SK-N-SH (cell line): ENCODE measurements at regions not wholly inside any gene's neighbourhood (a gene's known extent, or its start where the extent isn't known, plus 50 kb on each side); places are given as distances from the start of the nearest gene placed in this dataset.

Source experiments
- CTCF ChIA-PET: fragments of 300-600, 350-600 bp; formaldehyde crosslinking; extraction: SDS; loops from one replicate; lab custom pipeline; 2021; lab: Yijun Ruan, JAX
- POLR2A ChIA-PET: fragments of 350-600 bp; sonication (Branson Sonifier 250); formaldehyde crosslinking; extraction: SDS; loops from one replicate; lab custom pipeline; 2020; ENCODE audit warnings: antibody characterized with exemption, inconsistent platforms; lab: Yijun Ruan, JAX
- DNase-seq: peaks from one replicate; pipeline ENCODE4 v3.0.0; 2012
- H2AFZ ChIP-seq: fragments of 200-600 bp; sonication (generic); 2 replicates; pipeline ENCODE4 v1.8.1; 2016; ENCODE audit warnings: antibody characterized with exemption, mild to moderate bottlenecking, low read depth
- H3F3A ChIP-seq: fragments of 200-600 bp; sonication (generic); replicated peaks from 2 replicates; pipeline ENCODE3; 2016; ENCODE audit warnings: antibody characterized with exemption, mild to moderate bottlenecking; ENCODE audit not compliant: insufficient read depth
- H3K27ac ChIP-seq, 2 experiments: fragments of 200-500 bp in 1 of 2; fragments of 200-600 bp in 1 of 2; sonication (Bioruptor generic) in 1 of 2; sonication (generic), shearing (Covaris generic) in 1 of 2; 2 replicates each; pipeline versions ENCODE4 v1.5.1 to v1.6.1; 2014 to 2016; ENCODE audit warnings: low read depth in 2 of 2, inconsistent platforms in 1 of 2, low read length in 1 of 2, mild to moderate bottlenecking in 1 of 2, mixed read lengths in 1 of 2
- H3K27me3 ChIP-seq: fragments of 200-600 bp; sonication (generic), shearing (Covaris generic); 2 replicates; pipeline ENCODE4 v1.6.1; 2016; ENCODE audit warnings: mixed run types; ENCODE audit not compliant: insufficient read depth
- H3K36me3 ChIP-seq, 2 experiments: fragments of 200-500 bp in 1 of 2; fragments of 200-600 bp in 1 of 2; sonication (Bioruptor generic) in 1 of 2; sonication (generic) in 1 of 2; replicated peaks in 1 of 2; 2 replicates each; pipeline versions ENCODE3 to v1.5.1; 2014 to 2016; ENCODE audit warnings: low read length in 1 of 2, mild to moderate bottlenecking in 1 of 2; ENCODE audit not compliant: insufficient read depth in 2 of 2, control insufficient read depth in 1 of 2
- H3K4me1 ChIP-seq, 2 experiments: fragments of 200-500 bp in 1 of 2; fragments of 200-600 bp in 1 of 2; sonication (Bioruptor generic) in 1 of 2; sonication (generic), shearing (Covaris generic) in 1 of 2; 2 replicates each; pipeline versions ENCODE4 v1.5.1 to v1.6.1; 2014 to 2016; ENCODE audit warnings: low read depth in 1 of 2, low read length in 1 of 2, mixed run types in 1 of 2; ENCODE audit not compliant: insufficient read depth in 2 of 2, control insufficient read depth in 1 of 2
- H3K4me2 ChIP-seq: fragments of 200-600 bp; sonication (generic), shearing (Covaris generic); 2 replicates; pipeline ENCODE4 v1.6.1; 2017; ENCODE audit warnings: mixed run types
- H3K4me3 ChIP-seq, 2 experiments: fragments of 200-500 bp in 1 of 2; fragments of 200-600 bp in 1 of 2; sonication (Bioruptor generic) in 1 of 2; sonication (generic), shearing (Covaris generic) in 1 of 2; 2 replicates each; pipeline versions ENCODE4 v1.5.1 to v1.8.1; 2014 to 2016; ENCODE audit warnings: low read depth in 2 of 2, inconsistent platforms in 1 of 2, low read length in 1 of 2, mild to moderate bottlenecking in 1 of 2, mixed read lengths in 1 of 2, moderate library complexity in 1 of 2
- H3K79me2 ChIP-seq: fragments of 200-600 bp; sonication (generic); 2 replicates; pipeline ENCODE4 v1.8.1; 2017; ENCODE audit warnings: mild to moderate bottlenecking; ENCODE audit not compliant: insufficient read depth
- H3K9ac ChIP-seq: fragments of 200-600 bp; sonication (generic); 2 replicates; pipeline ENCODE4 v1.6.1; 2017; ENCODE audit warnings: mixed run types
- H3K9me2 ChIP-seq: fragments of 200-600 bp; sonication (generic); 2 replicates; pipeline ENCODE4 v1.6.1; 2017; ENCODE audit warnings: mixed run types
- H3K9me3 ChIP-seq: fragments of 200-600 bp; sonication (generic); 2 replicates; pipeline ENCODE4 v1.6.1; 2017; ENCODE audit warnings: mixed run types, mild to moderate bottlenecking, moderate library complexity
- H4K20me1 ChIP-seq: fragments of 200-600 bp; sonication (generic); 2 replicates; pipeline ENCODE4 v1.6.1; 2017; ENCODE audit warnings: mild to moderate bottlenecking, mixed run types; ENCODE audit not compliant: insufficient read depth
- EP300 ChIP-seq, 2 experiments: IDR thresholded peaks; 2 replicates each; pipeline versions ENCODE4 v1.4.0 to v1.6.1; 2012; ENCODE audit warnings: borderline replicate concordance in 1 of 2, low read depth in 1 of 2, low read length in 1 of 2
- EZH2phosphoT487 ChIP-seq: fragments of 200-600 bp; sonication (generic); IDR thresholded peaks from 2 replicates; pipeline ENCODE4 v1.6.1; 2017; ENCODE audit warnings: low read depth, mixed run types, mild to moderate bottlenecking, antibody characterized with exemption, moderate library complexity, borderline replicate concordance
- FOSL2 ChIP-seq: IDR thresholded peaks from 2 replicates; pipeline ENCODE4 v1.4.0; 2012; ENCODE audit warnings: low read depth, mild to moderate bottlenecking, moderate library complexity, borderline replicate concordance
- FOXJ3 ChIP-seq: sonication (generic); formaldehyde crosslinking; IDR thresholded peaks from 2 replicates; pipeline ENCODE4 v1.5.1; 2020; ENCODE audit warnings: mild to moderate bottlenecking, missing genetic modification reagents
- FOXM1 ChIP-seq: IDR thresholded peaks from 2 replicates; pipeline ENCODE4 v1.4.0; 2012; ENCODE audit warnings: low read depth, mild to moderate bottlenecking
- GABPA ChIP-seq: IDR thresholded peaks from 2 replicates; pipeline ENCODE4 v1.4.0; 2012; ENCODE audit warnings: low read depth, mild to moderate bottlenecking
- GATA2 ChIP-seq: sonication (generic); formaldehyde crosslinking; IDR thresholded peaks from 2 replicates; pipeline ENCODE4 v1.5.0; 2020; ENCODE audit warnings: mild to moderate bottlenecking, missing genetic modification reagents
- MXI1 ChIP-seq: IDR thresholded peaks from 2 replicates; pipeline ENCODE4 v1.6.1; 2012; ENCODE audit warnings: mild to moderate bottlenecking, low read depth, low read length, improper control_type of control experiment
- NRF1 ChIP-seq: IDR thresholded peaks from 2 replicates; pipeline ENCODE4 v1.6.1; 2012; ENCODE audit warnings: low read depth, mild to moderate bottlenecking, low read length
- POLR2AphosphoS5 ChIP-seq: IDR thresholded peaks from 2 replicates; pipeline ENCODE4 v1.6.1; 2012; ENCODE audit warnings: low read depth, low read length
- RCOR1 ChIP-seq: fragments of 150-350 bp; IDR thresholded peaks from 2 replicates; pipeline ENCODE4 v1.6.1; 2017; ENCODE audit warnings: antibody characterized with exemption, low read length
- RXRA ChIP-seq: IDR thresholded peaks from 2 replicates; pipeline ENCODE4 v1.4.0; 2012; ENCODE audit warnings: low read depth, mild to moderate bottlenecking, borderline replicate concordance
- TCF12 ChIP-seq: IDR thresholded peaks from 2 replicates; pipeline ENCODE4 v1.4.0; 2012
- TEAD4 ChIP-seq: IDR thresholded peaks from 2 replicates; pipeline ENCODE4 v1.4.0; 2012; ENCODE audit warnings: mild to moderate bottlenecking, borderline replicate concordance; ENCODE audit not compliant: insufficient read depth
- YY1 ChIP-seq: IDR thresholded peaks from 2 replicates; pipeline ENCODE4 v1.4.0; 2012; ENCODE audit warnings: low read depth, mild to moderate bottlenecking
- WGBS: methylation state at CpG from one replicate; pipeline ENCODE4 v1.1.6; 2017; ENCODE audit warnings: low lambda C conversion rate; 5-methylcytosine and 5-hydroxymethylcytosine counted together
- TF ChIP-seq, protein P1 (sequence below): fragments of 200-600 bp; sonication (generic); IDR thresholded peaks from 2 replicates; pipeline ENCODE4 v1.6.1; 2017; ENCODE audit warnings: antibody characterized with exemption, mild to moderate bottlenecking, moderate library complexity
- TF ChIP-seq, protein P2 (sequence below): IDR thresholded peaks from 2 replicates; pipeline ENCODE4; 2012
- TF ChIP-seq, protein P3 (sequence below): IDR thresholded peaks from 2 replicates; pipeline ENCODE4 v1.4.0; 2012; ENCODE audit warnings: low read depth
- TF ChIP-seq, protein P4 (sequence below): IDR thresholded peaks from 2 replicates; pipeline ENCODE4 v1.4.0; 2012; ENCODE audit warnings: low read depth, borderline replicate concordance
- TF ChIP-seq, protein P5 (sequence below): fragments of 150-350 bp; IDR thresholded peaks from 2 replicates; pipeline ENCODE4 v1.6.1; 2017; ENCODE audit warnings: antibody characterized with exemption, low read length, low read depth, borderline replicate concordance

DNA sequence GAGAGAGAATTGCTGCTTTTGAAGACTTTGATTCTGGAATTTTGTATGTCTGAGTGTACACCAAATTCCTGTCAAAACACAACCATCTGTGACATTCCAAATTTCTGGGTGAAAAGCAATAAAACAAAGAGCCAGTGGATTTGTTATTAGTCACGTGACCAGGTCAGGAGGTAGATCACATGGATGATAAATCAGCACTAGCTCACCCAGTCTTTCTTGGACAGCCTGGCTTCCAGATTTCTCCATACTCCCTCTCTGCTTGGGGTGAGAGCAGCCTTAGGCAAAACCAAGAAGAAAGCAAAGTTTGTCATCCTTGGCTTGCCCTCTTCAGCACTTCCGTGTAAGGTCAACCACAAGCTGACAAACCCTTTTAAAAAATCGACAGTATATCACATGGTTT lies 194.2 kb downstream of the CLCN4 start:
- Histone ChIP-seq H3K9me3 (no peaks in the 10 kb centered on the region), H3K4me2 (no peak overlapping the region), H2AFZ (no peak overlapping the region), H3K36me3 (no peaks in the 10 kb centered on the region), H3K9ac (no peak overlapping the region), H3K27me3 (no peaks in the 10 kb centered on the region), H3K9me2 (no peaks in the 10 kb centered on the region), H3K4me3 (no peak overlapping the region), H3F3A (no peaks in the 10 kb centered on the region), H4K20me1 (no peaks in the 10 kb centered on the region)
- DNase-seq: no peak
- CTCF ChIA-PET: no interaction called here
- POLR2A ChIA-PET: no interaction called here
- WGBS: 54% methylated on average over 3 of the region's 3 CpGs
- TF ChIP-seq MXI1: no peak
- no peak for TF ChIP-seq NRF1
- TF ChIP-seq FOXM1: no peak
- TF ChIP-seq GATA2 (CRISPR knock-in tag): no peak
- TF ChIP-seq EZH2phosphoT487: no peak
- TF ChIP-seq, protein P1, sequence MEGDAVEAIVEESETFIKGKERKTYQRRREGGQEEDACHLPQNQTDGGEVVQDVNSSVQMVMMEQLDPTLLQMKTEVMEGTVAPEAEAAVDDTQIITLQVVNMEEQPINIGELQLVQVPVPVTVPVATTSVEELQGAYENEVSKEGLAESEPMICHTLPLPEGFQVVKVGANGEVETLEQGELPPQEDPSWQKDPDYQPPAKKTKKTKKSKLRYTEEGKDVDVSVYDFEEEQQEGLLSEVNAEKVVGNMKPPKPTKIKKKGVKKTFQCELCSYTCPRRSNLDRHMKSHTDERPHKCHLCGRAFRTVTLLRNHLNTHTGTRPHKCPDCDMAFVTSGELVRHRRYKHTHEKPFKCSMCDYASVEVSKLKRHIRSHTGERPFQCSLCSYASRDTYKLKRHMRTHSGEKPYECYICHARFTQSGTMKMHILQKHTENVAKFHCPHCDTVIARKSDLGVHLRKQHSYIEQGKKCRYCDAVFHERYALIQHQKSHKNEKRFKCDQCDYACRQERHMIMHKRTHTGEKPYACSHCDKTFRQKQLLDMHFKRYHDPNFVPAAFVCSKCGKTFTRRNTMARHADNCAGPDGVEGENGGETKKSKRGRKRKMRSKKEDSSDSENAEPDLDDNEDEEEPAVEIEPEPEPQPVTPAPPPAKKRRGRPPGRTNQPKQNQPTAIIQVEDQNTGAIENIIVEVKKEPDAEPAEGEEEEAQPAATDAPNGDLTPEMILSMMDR: no peak
- TF ChIP-seq YY1: no peak
- TF ChIP-seq RXRA: no peak
- TF ChIP-seq FOSL2: no peak
- TF ChIP-seq GABPA: no peak
- TF ChIP-seq, protein P2, sequence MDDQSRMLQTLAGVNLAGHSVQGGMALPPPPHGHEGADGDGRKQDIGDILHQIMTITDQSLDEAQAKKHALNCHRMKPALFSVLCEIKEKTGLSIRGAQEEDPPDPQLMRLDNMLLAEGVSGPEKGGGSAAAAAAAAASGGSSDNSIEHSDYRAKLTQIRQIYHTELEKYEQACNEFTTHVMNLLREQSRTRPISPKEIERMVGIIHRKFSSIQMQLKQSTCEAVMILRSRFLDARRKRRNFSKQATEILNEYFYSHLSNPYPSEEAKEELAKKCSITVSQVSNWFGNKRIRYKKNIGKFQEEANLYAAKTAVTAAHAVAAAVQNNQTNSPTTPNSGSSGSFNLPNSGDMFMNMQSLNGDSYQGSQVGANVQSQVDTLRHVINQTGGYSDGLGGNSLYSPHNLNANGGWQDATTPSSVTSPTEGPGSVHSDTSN: no peak
- TF ChIP-seq, protein P3, sequence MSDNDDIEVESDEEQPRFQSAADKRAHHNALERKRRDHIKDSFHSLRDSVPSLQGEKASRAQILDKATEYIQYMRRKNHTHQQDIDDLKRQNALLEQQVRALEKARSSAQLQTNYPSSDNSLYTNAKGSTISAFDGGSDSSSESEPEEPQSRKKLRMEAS: no peak
- TF ChIP-seq POLR2AphosphoS5: no peak
- TF ChIP-seq FOXJ3 (CRISPR knock-in tag): no peak
- no peak for TF ChIP-seq TCF12
- TF ChIP-seq RCOR1: no peak
- TF ChIP-seq TEAD4: no peak
- TF ChIP-seq, protein P4, sequence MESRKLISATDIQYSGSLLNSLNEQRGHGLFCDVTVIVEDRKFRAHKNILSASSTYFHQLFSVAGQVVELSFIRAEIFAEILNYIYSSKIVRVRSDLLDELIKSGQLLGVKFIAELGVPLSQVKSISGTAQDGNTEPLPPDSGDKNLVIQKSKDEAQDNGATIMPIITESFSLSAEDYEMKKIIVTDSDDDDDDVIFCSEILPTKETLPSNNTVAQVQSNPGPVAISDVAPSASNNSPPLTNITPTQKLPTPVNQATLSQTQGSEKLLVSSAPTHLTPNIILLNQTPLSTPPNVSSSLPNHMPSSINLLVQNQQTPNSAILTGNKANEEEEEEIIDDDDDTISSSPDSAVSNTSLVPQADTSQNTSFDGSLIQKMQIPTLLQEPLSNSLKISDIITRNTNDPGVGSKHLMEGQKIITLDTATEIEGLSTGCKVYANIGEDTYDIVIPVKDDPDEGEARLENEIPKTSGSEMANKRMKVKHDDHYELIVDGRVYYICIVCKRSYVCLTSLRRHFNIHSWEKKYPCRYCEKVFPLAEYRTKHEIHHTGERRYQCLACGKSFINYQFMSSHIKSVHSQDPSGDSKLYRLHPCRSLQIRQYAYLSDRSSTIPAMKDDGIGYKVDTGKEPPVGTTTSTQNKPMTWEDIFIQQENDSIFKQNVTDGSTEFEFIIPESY: no peak
- no peak for TF ChIP-seq EP300 (IDR thresholded peaks at IDR 0.05; ENCODE audit: borderline replicate concordance in 1 of 2, low read depth in 1 of 2, low read length in 1 of 2)
- TF ChIP-seq, protein P5, sequence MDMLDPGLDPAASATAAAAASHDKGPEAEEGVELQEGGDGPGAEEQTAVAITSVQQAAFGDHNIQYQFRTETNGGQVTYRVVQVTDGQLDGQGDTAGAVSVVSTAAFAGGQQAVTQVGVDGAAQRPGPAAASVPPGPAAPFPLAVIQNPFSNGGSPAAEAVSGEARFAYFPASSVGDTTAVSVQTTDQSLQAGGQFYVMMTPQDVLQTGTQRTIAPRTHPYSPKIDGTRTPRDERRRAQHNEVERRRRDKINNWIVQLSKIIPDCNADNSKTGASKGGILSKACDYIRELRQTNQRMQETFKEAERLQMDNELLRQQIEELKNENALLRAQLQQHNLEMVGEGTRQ: no peak
- TF ChIP-seq, all 33 proteins: peak for 0
- Histone ChIP-seq H3K27ac (no peak overlapping the region), H3K4me1 (no peaks in the 10 kb centered on the region), H3K79me2 (no peaks in the 10 kb centered on the region)
